Fibroblast of lung (primary cell): ENCODE measurements at regions not wholly inside any gene's neighbourhood (a gene's known extent, or its start where the extent isn't known, plus 50 kb on each side); places are given as distances from the start of the nearest gene placed in this dataset.

Source experiments
- CTCF ChIP-seq, 2 donors: IDR thresholded peaks in 1 of 2; conservative IDR thresholded peaks in 1 of 2; 1 replicate in 1 of 2; 2 replicates in 1 of 2; pipeline ENCODE4 v1.5.1; 2011 to 2012; ENCODE audit warnings: low read length in 2 of 2, control low read depth in 1 of 2, inconsistent platforms in 1 of 2, low read depth in 1 of 2, mild to moderate bottlenecking in 1 of 2
- EZH2 ChIP-seq: IDR thresholded peaks from 2 replicates; pipeline ENCODE4 v1.5.1; 2012; ENCODE audit warnings: low read length, control low read depth, mild to moderate bottlenecking; ENCODE audit errors: missing control alignments

- TF ChIP-seq CTCF (conservative IDR thresholded peaks at IDR 0.05 in 1 of 2, IDR thresholded peaks at IDR 0.05 in 1 of 2; ENCODE audit: low read depth in 1 of 2, low read length in 2 of 2) (no peak), EZH2 (no peak)
Measured at GRCh38 chr6:44556046-44556445, 168.5 kb downstream of the CDC5L start.
